Esophagus muscularis mucosa (tissue), 3 donors: ENCODE measurements at regions not wholly inside any gene's neighbourhood (a gene's known extent, or its start where the extent isn't known, plus 50 kb on each side); places are given as distances from the start of the nearest gene placed in this dataset.

Experiments
- CTCF ChIP-seq, 3 experiments: fragments of 200-600 bp in 2 of 3; fragments of 450-650 bp in 1 of 3; sonication (generic) in 2 of 3; IDR thresholded peaks; one replicate each; pipeline ENCODE4 v1.5.1; 2017 to 2019; ENCODE audit warnings: antibody characterized with exemption in 3 of 3, mild to moderate bottlenecking in 2 of 3, moderate library complexity in 1 of 3
- POLR2A ChIP-seq: fragments of 450-650 bp; IDR thresholded peaks from one replicate; pipeline ENCODE4 v1.6.1; 2017; ENCODE audit warnings: antibody characterized with exemption, moderate library complexity, mild to moderate bottlenecking, low read depth

- TF ChIP-seq CTCF (IDR thresholded peaks at IDR 0.05): no peak
- TF ChIP-seq POLR2A: no peak
Measured at GRCh38 chr6:26311385-26312095, 53.5 kb upstream of the BTN3A2 start.
